22Rv1 (cell line): ENCODE measurements at regions not wholly inside any gene's neighbourhood (a gene's known extent, or its start where the extent isn't known, plus 50 kb on each side); places are given as distances from the start of the nearest gene placed in this dataset.

Experiments used
- H3K27ac ChIP-seq: fragments of 450-650 bp; 2 replicates; pipeline ENCODE4 v1.5.1; 2017
- ZFX ChIP-seq: fragments of 450-650 bp; IDR thresholded peaks from 2 replicates; pipeline ENCODE4 v1.6.1; 2017; ENCODE audit warnings: antibody characterized with exemption, borderline replicate concordance
- TF ChIP-seq, protein P1 (sequence below): fragments of 450-650 bp; IDR thresholded peaks from 2 replicates; pipeline ENCODE4 v1.5.1; 2017; ENCODE audit warnings: mild to moderate bottlenecking

GRCh38 chr1:216960716-216961115 lies 237.5 kb upstream of the ESRRG start:
- no peak overlapping the region for H3K27ac ChIP-seq
- TF ChIP-seq, protein P1, sequence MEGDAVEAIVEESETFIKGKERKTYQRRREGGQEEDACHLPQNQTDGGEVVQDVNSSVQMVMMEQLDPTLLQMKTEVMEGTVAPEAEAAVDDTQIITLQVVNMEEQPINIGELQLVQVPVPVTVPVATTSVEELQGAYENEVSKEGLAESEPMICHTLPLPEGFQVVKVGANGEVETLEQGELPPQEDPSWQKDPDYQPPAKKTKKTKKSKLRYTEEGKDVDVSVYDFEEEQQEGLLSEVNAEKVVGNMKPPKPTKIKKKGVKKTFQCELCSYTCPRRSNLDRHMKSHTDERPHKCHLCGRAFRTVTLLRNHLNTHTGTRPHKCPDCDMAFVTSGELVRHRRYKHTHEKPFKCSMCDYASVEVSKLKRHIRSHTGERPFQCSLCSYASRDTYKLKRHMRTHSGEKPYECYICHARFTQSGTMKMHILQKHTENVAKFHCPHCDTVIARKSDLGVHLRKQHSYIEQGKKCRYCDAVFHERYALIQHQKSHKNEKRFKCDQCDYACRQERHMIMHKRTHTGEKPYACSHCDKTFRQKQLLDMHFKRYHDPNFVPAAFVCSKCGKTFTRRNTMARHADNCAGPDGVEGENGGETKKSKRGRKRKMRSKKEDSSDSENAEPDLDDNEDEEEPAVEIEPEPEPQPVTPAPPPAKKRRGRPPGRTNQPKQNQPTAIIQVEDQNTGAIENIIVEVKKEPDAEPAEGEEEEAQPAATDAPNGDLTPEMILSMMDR = no peak
- no peak for TF ChIP-seq ZFX

- H3K27ac ChIP-seq = no peak overlapping the region
- TF ChIP-seq, protein P1 = no peak
- no peak for TF ChIP-seq ZFX
Measured at GRCh38 chr1:216958569-216958968, 235.3 kb upstream of the ESRRG start.

GRCh38 chr1:216953495-216953894 lies 230.3 kb upstream of the ESRRG start:
- no peak for TF ChIP-seq ZFX
- TF ChIP-seq, protein P1 = no peak
- no peak overlapping the region for H3K27ac ChIP-seq

- TF ChIP-seq, protein P1 = no peak
- TF ChIP-seq ZFX = no peak
- no peak overlapping the region for H3K27ac ChIP-seq
Measured at GRCh38 chr1:216952864-216953263, 229.6 kb upstream of the ESRRG start.

DNA sequence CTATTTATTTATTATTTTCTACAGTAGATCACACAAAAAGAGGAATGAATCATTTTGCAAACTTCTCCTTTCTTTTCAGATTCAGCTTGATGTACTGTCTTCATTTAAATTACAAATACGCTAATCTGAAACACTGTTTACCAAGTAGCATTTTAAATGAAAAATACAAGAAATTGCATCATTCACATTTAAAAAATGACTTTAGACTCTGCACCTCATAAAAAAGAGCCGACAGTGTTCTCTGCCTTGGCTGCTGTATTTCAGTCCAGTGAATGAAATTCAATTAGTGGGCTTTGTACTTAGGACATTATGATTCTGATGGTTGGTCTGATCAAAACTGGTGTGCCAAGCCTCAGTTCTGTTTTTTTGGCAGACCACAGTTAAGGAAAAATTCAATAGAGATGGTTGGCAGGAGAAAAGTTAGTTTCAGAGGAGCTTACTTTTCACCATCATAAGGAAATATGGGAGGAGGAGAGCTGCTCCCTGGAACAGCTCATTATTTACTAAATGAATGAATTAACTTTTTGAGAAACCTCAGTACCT lies 222.4 kb upstream of the ESRRG start:
- no peak for TF ChIP-seq ZFX
- TF ChIP-seq, protein P1 = no peak
- no peak overlapping the region for H3K27ac ChIP-seq

DNA sequence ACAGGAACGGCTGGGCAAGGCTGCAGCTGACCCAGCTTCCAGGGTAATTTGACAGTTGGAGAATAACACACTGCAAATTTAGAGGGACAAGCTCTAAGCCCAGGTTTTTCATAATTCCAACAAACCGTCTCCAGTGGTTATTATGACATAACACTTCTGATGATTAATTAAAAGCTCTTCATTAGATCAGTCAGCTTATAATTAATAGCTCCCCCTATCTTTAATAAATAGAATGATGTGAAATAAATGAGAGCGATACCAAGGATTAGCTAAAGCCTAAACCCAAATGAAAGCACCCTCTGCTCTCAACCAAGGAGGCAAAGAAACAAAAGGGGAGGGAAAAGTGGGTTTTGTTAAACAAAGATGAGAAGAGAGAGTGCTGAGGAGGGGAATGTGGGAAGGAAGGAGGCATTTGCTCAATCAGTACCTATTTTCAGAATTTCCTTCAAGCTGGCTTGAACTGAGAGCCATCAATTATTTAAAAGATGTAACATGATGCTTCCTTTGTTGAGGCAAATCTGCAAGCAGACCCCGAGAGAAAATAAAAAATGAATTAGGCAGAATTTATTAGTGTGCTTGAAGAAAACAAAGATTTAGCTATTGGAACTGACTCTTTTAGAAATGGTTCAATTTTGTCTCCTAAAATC lies 221.8 kb upstream of the ESRRG start:
- TF ChIP-seq, protein P1 = peak; percentile 52
- no peak for TF ChIP-seq ZFX

GRCh38 chr1:216937491-216937890 lies 214.3 kb upstream of the ESRRG start:
- H3K27ac ChIP-seq = no peak overlapping the region
- TF ChIP-seq, protein P1 = no peak
- TF ChIP-seq ZFX = no peak

More for the DNA sequence above, 221.8 kb upstream of the ESRRG start:
- no peak overlapping the region for H3K27ac ChIP-seq
